Urinary bladder (tissue), 3 donors: ENCODE measurements at regions not wholly inside any gene's neighbourhood (a gene's known extent, or its start where the extent isn't known, plus 50 kb on each side); places are given as distances from the start of the nearest gene placed in this dataset.

ENCODE experiments used
- DNase-seq: peaks from one replicate; pipeline ENCODE4 v3.0.0-alpha.2; 2015; ENCODE audit errors: extremely low spot score
- H3K27ac ChIP-seq: one replicate; pipeline ENCODE4 v1.5.1; 2013; ENCODE audit warnings: low read depth, mild to moderate bottlenecking, moderate library complexity
- H3K36me3 ChIP-seq: one replicate; pipeline ENCODE4 v1.6.1; 2013; ENCODE audit warnings: mild to moderate bottlenecking, moderate library complexity; ENCODE audit not compliant: insufficient read depth
- H3K4me1 ChIP-seq: one replicate; pipeline ENCODE4 v1.6.1; 2013; ENCODE audit warnings: mild to moderate bottlenecking, moderate library complexity; ENCODE audit not compliant: insufficient read depth
- H3K4me3 ChIP-seq: one replicate; pipeline ENCODE4 v1.5.1; 2013; ENCODE audit warnings: low read depth, low read length
- WGBS: extraction: QIAGEN DNeasy Blood & Tissue Kit; methylation state at CpG from one replicate; pipeline ENCODE4 v1.1.7; 2013; 5-methylcytosine and 5-hydroxymethylcytosine counted together
- donor health status: healthy with polysubstance abuse.
- donor health status: healthy.

DNA sequence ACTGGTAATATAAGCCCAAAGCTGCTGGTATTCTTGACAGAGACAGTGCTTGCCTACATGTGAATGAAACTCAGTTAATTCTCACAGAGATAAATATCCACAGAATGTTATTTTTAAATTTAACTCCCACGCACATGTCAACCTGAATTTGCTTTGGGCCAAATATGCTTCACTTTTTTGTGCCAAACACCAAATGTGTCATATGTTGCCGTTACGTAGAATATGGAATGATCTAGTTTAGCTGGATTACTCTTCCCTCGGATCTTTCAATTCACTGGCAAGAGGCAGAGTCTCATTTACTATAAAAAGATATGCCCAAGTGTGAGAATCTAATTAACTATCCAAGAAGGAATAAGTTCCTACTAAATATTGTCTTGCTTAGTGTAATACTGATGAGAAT is 933.4 kb upstream of the COX7C start:
- DNase-seq = no peak
- 92% methylated on average over 4 of the region's 4 CpGs for WGBS
- Histone ChIP-seq H3K27ac (no peak overlapping the region), H3K4me1 (no peaks in the 10 kb centered on the region), H3K4me3 (no peak overlapping the region), H3K36me3 (no peaks in the 10 kb centered on the region)

DNA sequence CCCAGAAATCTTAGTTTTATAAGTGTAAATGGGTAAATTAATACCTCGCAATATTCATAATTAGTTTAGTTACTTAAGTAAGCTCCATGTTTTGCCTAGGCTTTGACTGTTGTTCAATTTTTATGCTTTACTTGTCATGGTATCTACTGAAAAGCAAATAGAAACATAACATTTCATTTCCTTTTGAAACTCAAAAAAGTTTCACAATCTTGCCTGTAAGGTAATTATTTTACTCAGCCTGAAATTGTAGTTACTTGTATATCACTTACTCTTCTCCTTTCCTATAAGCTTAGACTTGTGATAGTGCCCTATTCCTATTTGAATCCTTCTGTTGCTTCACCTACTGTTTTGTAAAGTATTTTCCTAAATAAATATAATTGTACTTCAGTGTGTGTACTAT is 914.4 kb upstream of the COX7C start:
- H3K4me3 ChIP-seq = no peak overlapping the region
- 90% methylated on average over 1 of the region's 1 CpG for WGBS

DNA sequence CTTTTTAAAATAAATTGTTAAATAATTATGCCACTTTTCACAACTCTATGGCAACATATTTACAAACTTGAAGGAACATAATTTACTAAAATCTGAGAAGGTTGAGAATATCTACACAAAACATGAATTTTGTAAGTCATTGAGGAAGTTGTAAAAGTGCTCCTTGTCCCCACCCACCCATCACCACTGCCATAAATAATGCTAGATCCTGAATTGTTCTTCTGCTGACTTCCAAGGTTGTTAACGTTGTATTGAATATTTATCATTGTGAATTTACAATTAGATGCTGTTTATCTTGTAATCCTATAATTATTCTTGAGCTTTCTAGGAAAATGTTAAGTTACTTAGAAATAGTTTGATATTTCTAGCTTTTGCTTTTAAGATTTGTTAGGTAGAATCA is 908.0 kb upstream of the COX7C start:
- Histone ChIP-seq H3K27ac (no peak overlapping the region), H3K4me3 (no peak overlapping the region), H3K36me3 (no peaks in the 10 kb centered on the region), H3K4me1 (no peaks in the 10 kb centered on the region)
- DNase-seq = no peak
- WGBS = 37% methylated on average over 1 of the region's 1 CpG

More for the DNA sequence above, 914.4 kb upstream of the COX7C start:
- Histone ChIP-seq H3K4me1 (no peaks in the 10 kb centered on the region), H3K36me3 (no peaks in the 10 kb centered on the region), H3K27ac (no peak overlapping the region)
- DNase-seq = no peak

DNA sequence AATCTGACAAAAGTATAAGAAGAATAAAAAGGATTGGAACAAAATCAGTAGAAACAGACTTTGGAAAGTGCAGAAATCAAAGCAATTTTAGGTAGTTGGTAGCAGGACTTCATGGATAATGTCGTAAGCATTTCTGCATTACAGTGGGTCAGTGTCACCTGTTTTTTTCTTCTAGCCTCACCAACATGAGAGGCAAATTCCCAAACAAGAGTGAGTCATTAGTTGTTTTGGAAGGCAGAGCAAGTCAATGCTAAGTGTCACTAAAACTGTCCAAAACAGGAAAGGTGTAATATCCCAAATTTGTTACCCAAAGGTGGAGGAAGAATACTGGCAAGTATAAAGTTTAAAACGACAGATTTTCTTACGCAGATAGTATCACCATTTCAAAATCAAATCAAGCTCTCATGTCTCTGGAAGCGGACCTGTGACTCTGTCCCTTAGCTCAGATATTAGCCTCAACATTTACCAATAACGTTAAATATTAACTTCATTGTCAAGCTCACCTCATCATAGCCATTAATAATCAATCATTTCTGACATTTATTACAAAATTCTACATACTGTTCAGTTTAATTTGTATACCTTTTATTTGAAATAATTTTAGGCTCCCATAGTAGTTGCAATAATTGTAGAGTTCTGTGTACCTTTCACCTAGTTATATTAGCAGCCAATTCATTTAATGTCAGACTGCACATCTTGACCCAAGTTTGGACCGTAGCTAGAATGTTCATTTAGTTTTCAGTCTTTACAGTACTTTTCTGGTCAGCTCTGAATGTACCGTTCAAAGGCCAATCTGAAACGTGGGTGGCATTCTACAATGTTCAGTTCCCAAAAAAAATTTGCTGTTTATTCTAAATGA is 901.2 kb upstream of the COX7C start:
- DNase-seq = no peak
- no peaks in the 10 kb centered on the region for H3K36me3 ChIP-seq
- no peak overlapping the region for H3K27ac ChIP-seq
- WGBS = 80% methylated on average over 8 of the region's 8 CpGs
- no peak overlapping the region for H3K4me3 ChIP-seq
- H3K4me1 ChIP-seq = no peaks in the 10 kb centered on the region

DNA sequence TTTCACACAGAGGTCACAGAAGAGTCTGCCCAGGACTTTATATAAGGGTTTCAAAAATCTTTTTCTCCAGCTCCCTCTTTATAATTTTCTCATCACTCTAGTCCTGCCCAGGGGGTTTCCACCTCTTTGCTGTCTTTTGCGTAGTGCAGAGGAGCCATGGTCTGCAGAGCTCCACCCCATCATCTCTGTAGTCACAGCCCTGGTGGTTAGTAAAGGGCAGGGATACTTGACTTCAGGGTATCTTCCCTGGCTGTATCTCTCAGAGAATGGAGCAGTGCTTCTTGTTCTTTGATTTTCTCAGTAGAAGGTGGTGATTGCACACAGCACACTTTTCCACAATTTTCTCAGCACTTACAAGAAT is 900.6 kb upstream of the COX7C start:
- no peak overlapping the region for H3K27ac ChIP-seq
- no peak for DNase-seq
- H3K4me1 ChIP-seq = no peaks in the 10 kb centered on the region
- no peaks in the 10 kb centered on the region for H3K36me3 ChIP-seq
- H3K4me3 ChIP-seq = no peak overlapping the region
- 91% methylated on average over 1 of the region's 1 CpG for WGBS

DNA sequence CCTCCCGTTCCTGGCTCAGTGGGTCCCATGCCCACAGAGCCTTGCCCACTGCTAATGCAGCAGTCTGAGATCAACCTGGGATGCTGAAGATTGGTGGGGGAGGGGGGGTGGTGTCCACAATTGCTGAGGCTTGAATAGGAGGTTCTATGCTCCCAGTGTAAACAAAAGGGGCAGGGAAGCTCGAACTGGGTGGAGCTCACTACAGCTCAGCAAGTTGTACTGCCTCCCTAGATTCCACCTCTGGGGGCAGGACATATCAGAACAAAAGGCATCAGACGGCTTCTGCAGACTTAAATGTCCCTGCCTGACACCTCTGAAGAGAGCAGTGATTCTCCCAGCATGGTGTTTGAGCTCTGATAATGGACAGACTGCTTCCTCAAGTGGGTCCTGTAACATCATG is 885.6 kb upstream of the COX7C start:
- H3K4me3 ChIP-seq = no peak overlapping the region
- WGBS = 73% methylated on average over 3 of the region's 3 CpGs

DNA sequence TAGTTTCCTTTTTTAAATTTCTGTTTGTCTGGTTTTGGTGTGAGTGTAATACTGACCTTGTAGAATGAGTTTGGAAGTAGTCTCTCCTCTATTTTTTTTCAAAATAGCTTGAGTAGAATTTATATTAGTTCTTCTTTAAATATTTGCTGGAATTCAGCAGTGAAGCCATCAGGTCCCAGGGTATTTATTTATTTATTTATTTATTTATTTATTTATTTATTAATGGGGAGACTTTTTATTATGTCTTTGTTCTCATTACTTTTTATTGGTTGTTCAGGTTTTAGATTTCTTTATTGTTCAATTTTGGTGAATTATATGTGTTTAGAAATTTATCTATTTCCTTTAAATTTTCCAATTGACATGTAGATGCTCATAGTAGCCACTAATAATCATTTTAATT is 875.8 kb upstream of the COX7C start:
- H3K36me3 ChIP-seq = no peaks in the 10 kb centered on the region
- H3K4me3 ChIP-seq = no peak overlapping the region

More for the DNA sequence above, 885.6 kb upstream of the COX7C start:
- no peaks in the 10 kb centered on the region for H3K4me1 ChIP-seq
- no peak for DNase-seq
- no peak overlapping the region for H3K27ac ChIP-seq
- no peaks in the 10 kb centered on the region for H3K36me3 ChIP-seq

DNA sequence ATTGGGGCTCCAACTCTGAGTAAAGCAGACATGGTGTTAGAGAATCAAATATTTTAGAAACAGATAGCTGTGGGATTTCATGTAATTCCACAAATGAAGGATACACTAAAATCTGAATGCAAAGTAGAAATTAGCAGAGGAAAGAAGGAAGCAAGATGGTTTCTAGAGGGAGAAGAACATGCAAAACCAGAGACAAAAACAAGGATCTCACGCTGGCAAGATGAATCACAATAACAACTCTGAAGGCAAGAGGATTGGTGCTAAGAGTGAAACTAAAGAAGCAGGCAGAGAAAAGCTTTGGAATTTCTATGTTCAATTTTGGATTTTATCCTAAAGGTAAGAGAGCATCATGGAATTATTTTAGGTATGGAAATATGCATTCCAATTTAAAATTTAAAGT is 857.2 kb upstream of the COX7C start:
- no peaks in the 10 kb centered on the region for H3K4me1 ChIP-seq
- no peak for DNase-seq
- no peaks in the 10 kb centered on the region for H3K36me3 ChIP-seq
- H3K4me3 ChIP-seq = no peak overlapping the region
- H3K27ac ChIP-seq = no peak overlapping the region
- WGBS = 55% methylated on average over 1 of the region's 1 CpG

More for the DNA sequence above, 875.8 kb upstream of the COX7C start:
- H3K27ac ChIP-seq = no peak overlapping the region
- no peak for DNase-seq
- no peaks in the 10 kb centered on the region for H3K4me1 ChIP-seq

DNA sequence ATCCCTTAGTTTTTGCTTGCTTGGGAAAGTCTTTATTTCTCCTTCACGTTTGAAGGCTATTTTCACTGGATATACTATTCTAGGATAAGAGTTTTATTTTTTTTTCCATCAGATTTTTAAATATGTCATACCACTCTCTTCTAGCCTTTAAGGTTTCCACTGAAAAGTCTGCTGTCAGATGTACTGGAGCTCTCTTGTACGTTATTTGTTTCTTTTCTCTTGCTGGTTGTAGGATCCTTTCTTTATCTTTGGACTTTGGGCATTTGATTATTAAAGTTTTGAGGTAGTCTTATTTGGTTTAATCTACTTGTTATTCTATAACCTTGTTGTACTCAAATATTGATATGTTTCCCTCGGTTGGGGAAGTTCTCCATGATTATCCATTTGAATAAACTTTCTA is 848.4 kb upstream of the COX7C start:
- WGBS = 70% methylated on average over 3 of the region's 3 CpGs
- H3K27ac ChIP-seq = no peak overlapping the region
- H3K4me1 ChIP-seq = no peaks in the 10 kb centered on the region
- H3K36me3 ChIP-seq = no peaks in the 10 kb centered on the region
- no peak for DNase-seq
- no peak overlapping the region for H3K4me3 ChIP-seq

DNA sequence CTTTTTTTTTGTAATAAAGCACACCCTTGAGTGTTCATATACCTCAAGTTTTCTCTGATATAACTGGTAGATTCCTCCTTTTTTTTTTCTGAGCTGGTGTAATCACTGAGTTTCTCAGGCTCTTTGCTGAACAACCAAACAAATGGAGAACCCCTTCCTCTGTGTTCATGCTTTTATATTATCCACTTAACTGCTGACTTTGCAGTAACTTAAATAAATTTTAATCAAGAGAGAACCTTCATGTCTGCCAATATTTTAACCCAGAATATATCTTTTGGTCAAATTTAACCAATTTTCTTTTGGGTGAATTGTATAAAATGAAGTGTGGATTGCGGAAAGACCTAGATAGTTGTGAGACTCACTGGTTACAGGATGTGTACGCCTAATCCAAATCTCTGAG is 833.0 kb upstream of the COX7C start:
- Histone ChIP-seq H3K4me1 (no peaks in the 10 kb centered on the region), H3K36me3 (no peaks in the 10 kb centered on the region), H3K27ac (no peak overlapping the region), H3K4me3 (no peak overlapping the region)
- WGBS = 99% methylated on average over 2 of the region's 2 CpGs
- DNase-seq = no peak

DNA sequence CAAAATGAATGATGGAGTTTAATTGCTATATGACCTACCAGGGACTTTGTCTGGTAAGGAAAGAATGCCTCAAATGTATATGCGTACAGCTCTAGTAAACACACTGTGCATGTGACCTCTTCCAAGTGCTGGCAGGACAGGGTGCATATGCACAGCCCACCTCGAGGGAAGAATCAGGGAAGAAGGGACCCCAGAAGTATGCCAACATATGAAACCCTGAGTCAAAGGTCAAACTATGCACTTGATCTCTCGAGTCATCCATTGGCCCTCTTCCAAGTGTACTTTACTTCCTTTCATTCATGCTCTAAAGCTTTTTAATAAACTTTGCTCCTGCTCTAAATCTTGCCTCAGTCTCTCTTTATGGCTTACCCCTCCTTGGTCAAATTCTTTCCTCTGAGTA is 804.6 kb upstream of the COX7C start:
- H3K4me1 ChIP-seq = no peaks in the 10 kb centered on the region
- no peak overlapping the region for H3K27ac ChIP-seq
- no peaks in the 10 kb centered on the region for H3K36me3 ChIP-seq
- no peak overlapping the region for H3K4me3 ChIP-seq
- no peak for DNase-seq
- 57% methylated on average over 3 of the region's 3 CpGs for WGBS

DNA sequence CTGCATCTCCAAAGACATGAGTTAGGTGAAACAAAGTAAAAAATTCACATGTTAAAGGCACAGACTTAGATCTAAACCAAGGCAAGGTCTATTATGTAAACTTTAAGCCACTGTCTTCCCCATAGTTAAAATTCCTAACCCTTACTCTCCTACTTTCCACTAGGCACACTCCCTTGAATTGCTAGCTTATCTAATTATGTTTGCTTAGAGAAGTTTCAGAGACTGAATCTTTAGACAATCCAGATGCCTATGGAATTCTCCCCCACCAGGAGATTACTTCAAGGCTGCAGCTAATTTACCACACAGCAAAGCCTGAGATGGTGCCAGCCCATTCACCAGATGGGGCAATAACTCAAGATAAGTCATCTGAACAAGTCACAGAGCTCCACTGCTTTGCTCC is 803.1 kb upstream of the COX7C start:
- Histone ChIP-seq H3K36me3 (no peaks in the 10 kb centered on the region), H3K4me3 (no peak overlapping the region), H3K4me1 (no peaks in the 10 kb centered on the region), H3K27ac (no peak overlapping the region)
- DNase-seq = no peak

DNA sequence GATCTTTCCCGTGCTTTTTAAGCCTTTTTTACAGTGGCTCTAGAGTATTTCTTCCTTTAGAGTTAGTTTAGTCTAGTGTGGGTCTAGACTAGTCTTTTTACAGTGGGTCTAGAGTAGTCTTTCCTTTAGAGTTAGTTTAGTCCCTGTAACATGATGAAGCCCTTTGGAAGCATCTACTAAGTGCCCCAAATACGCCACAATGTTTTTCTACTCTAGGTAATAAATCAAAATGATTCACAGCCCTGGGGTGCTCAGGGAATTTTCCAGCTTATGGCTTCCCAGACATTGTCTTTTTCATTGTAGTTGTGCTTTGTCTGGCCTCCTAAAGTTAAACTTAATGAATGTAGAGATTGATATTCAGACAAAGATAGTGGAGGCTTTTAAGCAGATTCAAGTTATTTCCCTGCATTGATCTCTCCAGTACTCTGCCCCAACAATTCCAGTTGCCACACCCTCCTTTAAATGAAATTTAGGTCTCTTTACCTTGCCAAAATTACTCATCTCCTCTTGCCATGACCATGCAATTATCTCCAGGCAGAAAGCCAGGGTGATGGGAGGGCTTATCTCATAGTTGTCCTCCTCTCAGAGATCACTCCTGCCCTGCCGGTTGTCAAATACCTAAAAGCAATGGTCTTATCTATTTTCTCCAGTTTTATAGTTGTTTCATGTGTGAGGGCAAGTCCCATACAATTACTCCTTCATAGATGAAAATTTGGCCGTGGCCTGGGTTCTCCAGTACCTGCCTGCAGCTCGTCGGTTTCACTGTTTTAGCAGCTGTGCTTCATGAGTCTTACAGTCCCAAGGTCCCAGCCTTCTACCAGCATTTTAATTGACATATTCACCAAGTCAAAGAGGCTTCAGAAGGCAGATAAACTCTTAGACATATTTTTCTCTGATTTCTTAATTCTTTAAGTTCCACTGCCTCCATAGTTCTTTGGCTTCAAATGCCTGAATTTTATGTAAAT is 794.0 kb upstream of the COX7C start:
- Histone ChIP-seq H3K4me1 (no peaks in the 10 kb centered on the region), H3K27ac (no peak overlapping the region), H3K36me3 (no peaks in the 10 kb centered on the region), H3K4me3 (no peak overlapping the region)
- 61% methylated on average over 6 of the region's 6 CpGs for WGBS
- no peak for DNase-seq

DNA sequence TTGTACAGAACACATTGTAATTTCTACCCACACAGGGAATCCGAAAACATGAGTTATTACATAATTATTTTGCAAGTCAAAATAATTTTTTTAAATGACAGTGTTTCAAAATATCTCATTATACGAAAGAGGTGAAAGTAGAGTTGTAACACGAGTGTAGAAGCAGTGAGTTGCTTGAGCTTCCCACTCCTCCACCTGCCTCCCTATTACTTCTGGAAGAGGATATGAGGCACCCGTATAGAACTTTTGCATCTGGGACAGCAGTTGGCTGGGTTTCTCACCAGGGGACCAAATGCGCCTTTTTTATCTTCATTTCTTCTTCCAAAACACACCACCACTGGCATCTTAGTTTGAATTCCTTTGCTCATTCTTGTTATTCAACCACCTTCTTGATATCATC is 779.0 kb upstream of the COX7C start:
- Histone ChIP-seq H3K27ac (no peak overlapping the region), H3K36me3 (no peaks in the 10 kb centered on the region), H3K4me1 (no peaks in the 10 kb centered on the region), H3K4me3 (no peak overlapping the region)
- no peak for DNase-seq
- WGBS = 90% methylated on average over 5 of the region's 5 CpGs
